HG02610 (cell line): ENCODE measurements at regions not wholly inside any gene's neighbourhood (a gene's known extent, or its start where the extent isn't known, plus 50 kb on each side); places are given as distances from the start of the nearest gene placed in this dataset.
A peak's percentile ranks its signal among the peaks of the same experiment; 100 is the strongest.

Experiments used
- ATAC-seq: cut with Tn5 transposase; IDR thresholded peaks from one replicate; pipeline ENCODE4 v1.9.1; 2021; ENCODE audit warnings: mild to moderate bottlenecking, moderate library complexity; ENCODE audit not compliant: unreplicated experiment

- no peak for ATAC-seq
These were observed 161.4 kb upstream of the HS3ST1 start for GRCh38 chr4:11590132-11590531.

GRCh38 chr4:11589676-11590075 is 161.0 kb upstream of the HS3ST1 start:
- no peak for ATAC-seq

GRCh38 chr4:11587797-11588196 is 159.1 kb upstream of the HS3ST1 start:
- ATAC-seq: no peak

- no peak for ATAC-seq
These were observed 156.8 kb upstream of the HS3ST1 start for GRCh38 chr4:11585506-11585905.

- ATAC-seq: no peak
These were observed 139.8 kb upstream of the HS3ST1 start for GRCh38 chr4:11568511-11568910.

GRCh38 chr4:11566444-11567022 is 137.8 kb upstream of the HS3ST1 start:
- ATAC-seq: peak; percentile 73

- ATAC-seq: peak; percentile 74
These were observed 137.2 kb upstream of the HS3ST1 start for GRCh38 chr4:11565899-11566298.

GRCh38 chr4:11565213-11565612 is 136.5 kb upstream of the HS3ST1 start:
- no peak for ATAC-seq

GRCh38 chr4:11564021-11564420 is 135.3 kb upstream of the HS3ST1 start:
- no peak for ATAC-seq

- ATAC-seq: no peak
These were observed 120.8 kb upstream of the HS3ST1 start for GRCh38 chr4:11549525-11549924.

- peak; percentile 99 for ATAC-seq
These were observed 119.9 kb upstream of the HS3ST1 start for GRCh38 chr4:11548597-11549082.

GRCh38 chr4:11546391-11547175 is 117.9 kb upstream of the HS3ST1 start:
- no peak for ATAC-seq

- no peak for ATAC-seq
These were observed 117.0 kb upstream of the HS3ST1 start for GRCh38 chr4:11545651-11546050.

GRCh38 chr4:11544211-11544610 is 115.5 kb upstream of the HS3ST1 start:
- no peak for ATAC-seq

GRCh38 chr4:11543706-11544105 is 115.0 kb upstream of the HS3ST1 start:
- ATAC-seq: no peak

- ATAC-seq: no peak
These were observed 114.3 kb upstream of the HS3ST1 start for GRCh38 chr4:11542952-11543351.

- ATAC-seq: no peak
These were observed 109.2 kb upstream of the HS3ST1 start for GRCh38 chr4:11537846-11538245.

- no peak for ATAC-seq
These were observed 106.6 kb upstream of the HS3ST1 start for GRCh38 chr4:11535333-11535732.

- ATAC-seq: no peak
These were observed 106.1 kb upstream of the HS3ST1 start for GRCh38 chr4:11534623-11535302.

GRCh38 chr4:11532138-11532537 is 103.4 kb upstream of the HS3ST1 start:
- ATAC-seq: no peak

- ATAC-seq: no peak
These were observed 101.0 kb upstream of the HS3ST1 start for GRCh38 chr4:11529625-11530201.

- no peak for ATAC-seq
These were observed 96.4 kb upstream of the HS3ST1 start for GRCh38 chr4:11525085-11525484.
